ENCODE measurements at regions not wholly inside any gene's neighbourhood (a gene's known extent, or its start where the extent isn't known, plus 50 kb on each side); places are given as distances from the start of the nearest gene placed in this dataset.

DNA sequence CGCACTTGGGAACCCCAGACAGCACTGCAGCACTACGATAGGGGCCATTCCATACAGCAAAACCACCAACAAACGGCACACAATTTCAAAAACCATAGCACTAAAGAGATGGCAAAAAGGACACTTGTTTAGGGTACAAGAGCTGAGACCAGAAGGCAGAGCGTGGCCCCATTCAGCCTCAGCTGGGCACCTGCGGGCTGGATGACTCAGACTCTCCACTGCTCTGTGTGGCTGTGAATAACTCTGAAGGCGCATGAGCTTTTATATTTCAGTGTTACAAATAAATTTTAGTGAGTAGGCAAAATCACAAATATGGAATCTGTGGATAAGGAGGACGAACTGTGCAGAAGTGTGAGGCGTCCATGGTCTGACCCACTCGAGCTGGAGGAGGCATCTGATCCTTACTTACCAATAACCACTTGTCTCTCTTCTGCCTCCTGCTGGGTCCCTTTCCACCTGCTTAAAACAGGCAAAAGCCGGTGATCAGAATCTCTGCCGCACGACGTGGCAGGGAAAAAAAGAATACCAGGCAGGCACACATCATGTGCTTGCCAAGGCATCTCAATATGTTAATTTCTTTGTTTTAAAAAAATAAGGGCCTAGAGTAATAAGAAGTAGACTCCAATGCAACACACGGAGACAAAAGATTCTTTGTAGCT is 325.7 kb downstream of the SHANK2 start:
- no peaks in the 10 kb centered on the region for H3K36me3 ChIP-seq
- intact Hi-C loops (cut with DNase I; ENCODE audit: low total_unique reads), result no loop called here
- no peaks in the 10 kb centered on the region for H3K27me3 ChIP-seq
- H3K4me3 ChIP-seq, result no peak overlapping the region
- peaks cover 0 to 3% of the 10 kb centered on the region in 2 donors for H3K9me3 ChIP-seq
- no peaks in the 10 kb centered on the region for H3K4me1 ChIP-seq
- no peak overlapping the region for H3K27ac ChIP-seq
- no peak for DNase-seq
- TF ChIP-seq, protein P1, sequence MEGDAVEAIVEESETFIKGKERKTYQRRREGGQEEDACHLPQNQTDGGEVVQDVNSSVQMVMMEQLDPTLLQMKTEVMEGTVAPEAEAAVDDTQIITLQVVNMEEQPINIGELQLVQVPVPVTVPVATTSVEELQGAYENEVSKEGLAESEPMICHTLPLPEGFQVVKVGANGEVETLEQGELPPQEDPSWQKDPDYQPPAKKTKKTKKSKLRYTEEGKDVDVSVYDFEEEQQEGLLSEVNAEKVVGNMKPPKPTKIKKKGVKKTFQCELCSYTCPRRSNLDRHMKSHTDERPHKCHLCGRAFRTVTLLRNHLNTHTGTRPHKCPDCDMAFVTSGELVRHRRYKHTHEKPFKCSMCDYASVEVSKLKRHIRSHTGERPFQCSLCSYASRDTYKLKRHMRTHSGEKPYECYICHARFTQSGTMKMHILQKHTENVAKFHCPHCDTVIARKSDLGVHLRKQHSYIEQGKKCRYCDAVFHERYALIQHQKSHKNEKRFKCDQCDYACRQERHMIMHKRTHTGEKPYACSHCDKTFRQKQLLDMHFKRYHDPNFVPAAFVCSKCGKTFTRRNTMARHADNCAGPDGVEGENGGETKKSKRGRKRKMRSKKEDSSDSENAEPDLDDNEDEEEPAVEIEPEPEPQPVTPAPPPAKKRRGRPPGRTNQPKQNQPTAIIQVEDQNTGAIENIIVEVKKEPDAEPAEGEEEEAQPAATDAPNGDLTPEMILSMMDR (IDR thresholded peaks at IDR 0.05), result no peak
- TF ChIP-seq POLR2A (IDR thresholded peaks at IDR 0.05), result no peak

DNA sequence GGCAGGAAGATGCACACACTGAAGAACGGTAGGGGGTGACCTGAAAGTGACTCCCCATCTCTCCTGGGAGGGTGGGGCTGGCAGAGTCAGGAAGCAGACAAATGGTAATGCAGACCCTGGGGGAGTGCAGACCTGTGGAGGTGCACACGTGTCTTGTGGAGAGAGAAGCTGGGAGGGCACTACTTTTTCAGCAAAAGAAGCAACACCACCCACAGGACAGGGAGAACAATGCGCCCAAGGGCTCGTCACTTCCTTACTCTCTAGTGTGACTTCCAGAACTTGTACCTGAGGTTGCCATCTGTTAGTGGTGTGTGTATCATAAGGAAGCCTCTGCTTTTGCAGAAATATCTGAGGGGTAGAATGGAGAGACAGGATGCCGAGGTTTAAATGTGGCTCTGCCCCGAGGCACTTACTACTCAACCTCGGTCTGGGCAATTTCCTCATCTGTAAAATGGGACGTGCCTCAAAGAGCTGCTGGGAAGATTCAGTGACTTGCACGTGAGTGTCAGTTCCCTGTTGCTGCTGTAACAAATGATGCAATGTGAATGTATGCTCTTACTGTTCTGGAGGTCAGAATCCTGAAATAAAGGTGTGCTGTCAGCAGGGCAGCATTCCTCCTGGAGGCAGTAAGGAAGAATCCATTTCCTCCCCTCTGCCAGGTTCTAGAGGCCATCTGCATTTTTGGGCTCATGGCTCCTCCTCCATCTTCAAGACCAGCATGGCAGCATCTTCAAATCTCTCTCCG is 323.4 kb downstream of the SHANK2 start:
- no peak for DNase-seq
- Histone ChIP-seq H3K36me3 (no peaks in the 10 kb centered on the region), H3K27me3 (no peaks in the 10 kb centered on the region), H3K4me1 (no peaks in the 10 kb centered on the region), H3K9me3 (no peaks in the 10 kb centered on the region), H3K4me3 (no peak overlapping the region), H3K27ac (no peak overlapping the region)
- intact Hi-C loops (cut with DNase I; ENCODE audit: low total_unique reads), result no loop called here
- TF ChIP-seq POLR2A (IDR thresholded peaks at IDR 0.05), result no peak
- TF ChIP-seq, protein P1 (IDR thresholded peaks at IDR 0.05), result no peak

DNA sequence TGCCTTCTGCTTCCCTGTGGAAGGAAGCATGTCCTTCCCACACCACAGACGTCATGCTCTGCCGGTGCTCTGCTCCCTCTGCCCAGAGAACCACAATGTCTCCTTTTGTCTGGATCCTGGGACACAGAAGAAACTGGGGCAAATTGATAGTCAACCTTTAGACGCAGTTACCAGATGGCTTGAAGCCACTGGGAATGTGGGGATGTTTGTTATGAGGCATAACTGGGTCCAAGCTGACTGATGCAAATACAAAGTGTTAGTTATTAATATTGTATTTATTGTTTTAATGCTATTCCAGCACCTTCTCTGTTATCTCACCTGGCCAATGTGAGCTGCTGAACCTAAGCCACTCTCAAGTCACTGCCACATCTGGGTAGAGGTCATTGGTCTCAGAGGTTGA is 322.2 kb downstream of the SHANK2 start:
- H3K36me3 ChIP-seq, result no peaks in the 10 kb centered on the region
- intact Hi-C loops (cut with DNase I; ENCODE audit: low total_unique reads), result no loop called here
- no peak overlapping the region for H3K27ac ChIP-seq
- no peak overlapping the region for H3K4me3 ChIP-seq
- H3K9me3 ChIP-seq, result no peaks in the 10 kb centered on the region
- H3K4me1 ChIP-seq, result no peaks in the 10 kb centered on the region
- no peak for DNase-seq
- TF ChIP-seq, protein P1 (IDR thresholded peaks at IDR 0.05), result no peak
- TF ChIP-seq POLR2A (IDR thresholded peaks at IDR 0.05), result no peak
- H3K27me3 ChIP-seq, result no peaks in the 10 kb centered on the region

DNA sequence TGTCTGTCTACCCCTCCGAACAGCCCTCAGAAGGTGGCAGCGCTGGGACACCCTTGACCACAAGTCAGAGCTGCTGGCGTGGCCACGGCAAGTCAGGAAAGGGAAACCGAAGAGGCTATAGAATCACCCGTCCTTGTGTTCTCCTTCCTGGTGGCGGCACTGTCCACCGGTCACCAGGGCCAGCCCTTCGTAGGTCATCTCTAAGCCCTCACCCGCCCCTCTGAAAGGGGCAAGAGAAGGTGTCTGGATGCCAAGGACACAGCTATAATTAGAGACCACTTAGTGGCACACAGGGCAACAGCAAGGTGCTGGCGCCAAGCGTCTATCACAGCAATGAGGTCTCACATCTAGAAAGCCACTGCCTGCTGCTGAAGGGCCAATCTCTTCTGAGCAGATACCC is 320.9 kb downstream of the SHANK2 start:
- H3K4me3 ChIP-seq, result no peak overlapping the region
- no peaks in the 10 kb centered on the region for H3K27me3 ChIP-seq
- no peaks in the 10 kb centered on the region for H3K36me3 ChIP-seq
- TF ChIP-seq, protein P1 (IDR thresholded peaks at IDR 0.05), result no peak
- no peak for TF ChIP-seq POLR2A (IDR thresholded peaks at IDR 0.05)
- DNase-seq, result no peak
- H3K4me1 ChIP-seq, result no peaks in the 10 kb centered on the region
- no peak overlapping the region for H3K27ac ChIP-seq
- intact Hi-C loops (cut with DNase I; ENCODE audit: low total_unique reads), result no loop called here
- no peaks in the 10 kb centered on the region for H3K9me3 ChIP-seq

DNA sequence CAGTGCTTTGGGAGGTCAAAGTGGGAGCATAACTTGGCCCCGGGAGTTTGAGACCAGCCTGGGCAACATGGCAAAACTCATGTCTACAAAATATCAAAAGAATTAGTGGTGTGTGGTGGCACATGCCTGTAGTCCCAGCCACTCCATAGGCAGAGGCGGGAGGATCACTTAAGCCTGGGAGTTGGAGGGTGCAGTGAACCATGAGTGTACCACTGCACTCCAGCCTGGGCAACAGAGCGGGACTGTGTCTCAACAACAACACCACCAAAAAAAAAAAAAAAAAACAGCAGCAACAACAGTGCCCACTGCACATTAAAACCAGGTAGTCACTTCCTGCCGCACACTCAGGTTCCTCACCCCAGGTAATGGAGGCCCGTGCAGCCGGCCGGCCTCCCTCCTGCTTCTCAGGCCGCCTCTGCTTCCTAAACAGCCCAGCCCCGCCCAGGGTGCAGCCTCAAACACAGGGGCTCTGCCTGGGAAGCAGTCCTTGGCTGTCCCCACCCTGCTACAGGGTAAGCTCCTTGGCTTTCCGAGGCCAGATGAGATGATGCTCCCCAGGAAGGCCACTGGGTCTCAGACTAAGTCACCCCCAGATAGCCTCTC is 318.3 kb downstream of the SHANK2 start:
- no peaks in the 10 kb centered on the region for H3K36me3 ChIP-seq

More for the DNA sequence above, 318.3 kb downstream of the SHANK2 start:
- DNase-seq, result no peak
- no peak for TF ChIP-seq POLR2A (IDR thresholded peaks at IDR 0.05)
- TF ChIP-seq, protein P1 (IDR thresholded peaks at IDR 0.05), result no peak
- no peaks in the 10 kb centered on the region for H3K4me1 ChIP-seq
- H3K9me3 ChIP-seq, result no peaks in the 10 kb centered on the region
- no peak overlapping the region for H3K27ac ChIP-seq
- H3K4me3 ChIP-seq, result no peak overlapping the region
- H3K27me3 ChIP-seq, result no peaks in the 10 kb centered on the region
- intact Hi-C loops (cut with DNase I; ENCODE audit: low total_unique reads), result no loop called here
